NCI-H446 (cell line): ENCODE measurements at regions not wholly inside any gene's neighbourhood (a gene's known extent, or its start where the extent isn't known, plus 50 kb on each side); places are given as distances from the start of the nearest gene placed in this dataset.
"Not testable (repeated sequence)": the region's sequence is repeated elsewhere in the genome, so short reads cannot be mapped to it uniquely, and the experiment has no call there.

Experiments used
- DNase-seq, 2 experiments: peaks; one replicate each; lab custom pipeline; 2025; lab: John Stamatoyannopoulos, UW

GRCh38 chr17:70597774-70598173, 428.4 kb downstream of the KCNJ2 start:
- DNase-seq = no peak

GRCh38 chr17:70599198-70599597, 429.9 kb downstream of the KCNJ2 start:
- DNase-seq = no peak

GRCh38 chr17:70599945-70600344, 430.6 kb downstream of the KCNJ2 start:
- DNase-seq = not testable (repeated sequence)

GRCh38 chr17:70603226-70603625, 433.9 kb downstream of the KCNJ2 start:
- no peak for DNase-seq

- DNase-seq = no peak
Measured at GRCh38 chr17:70604854-70605253, 435.5 kb downstream of the KCNJ2 start.

- no peak for DNase-seq
Measured at GRCh38 chr17:70606086-70606485, 436.8 kb downstream of the KCNJ2 start.

GRCh38 chr17:70608193-70608592, 438.9 kb downstream of the KCNJ2 start:
- DNase-seq = no peak

GRCh38 chr17:70608957-70609356, 439.6 kb downstream of the KCNJ2 start:
- DNase-seq = no peak

GRCh38 chr17:70609566-70609965, 440.2 kb downstream of the KCNJ2 start:
- DNase-seq = no peak

GRCh38 chr17:70610161-70610560, 440.8 kb downstream of the KCNJ2 start:
- no peak for DNase-seq

GRCh38 chr17:70613681-70614080, 444.3 kb downstream of the KCNJ2 start:
- no peak for DNase-seq

- DNase-seq = no peak
Measured at GRCh38 chr17:70615831-70616230, 446.5 kb downstream of the KCNJ2 start.

- DNase-seq = peak; percentile 42 to 52
Measured at GRCh38 chr17:70618641-70619040, 449.3 kb downstream of the KCNJ2 start.

- peak; percentile 54 to 80 for DNase-seq
Measured at GRCh38 chr17:70621566-70621965, 452.2 kb downstream of the KCNJ2 start.

- peak; percentile 72 to 86 for DNase-seq
Measured at GRCh38 chr17:70622368-70623260, 453.3 kb downstream of the KCNJ2 start.

- no peak for DNase-seq
Measured at GRCh38 chr17:70624211-70624610, 454.9 kb downstream of the KCNJ2 start.

GRCh38 chr17:70629902-70630301, 460.6 kb downstream of the KCNJ2 start:
- peak in 1 of 2 experiments; percentile 43 for DNase-seq

- peak; percentile 42 to 72 for DNase-seq
Measured at GRCh38 chr17:70636517-70637133, 467.3 kb downstream of the KCNJ2 start.

GRCh38 chr17:70642059-70642458, 472.7 kb downstream of the KCNJ2 start:
- no peak for DNase-seq

GRCh38 chr17:70644096-70644495, 474.8 kb downstream of the KCNJ2 start:
- DNase-seq = no peak

GRCh38 chr17:70646673-70647072, 477.3 kb downstream of the KCNJ2 start:
- DNase-seq = no peak

- no peak for DNase-seq
Measured at GRCh38 chr17:70648166-70648565, 478.8 kb downstream of the KCNJ2 start.

GRCh38 chr17:70653850-70654249, 484.5 kb downstream of the KCNJ2 start:
- DNase-seq = no peak
